HepG2 (cell line): ENCODE measurements at regions not wholly inside any gene's neighbourhood (a gene's known extent, or its start where the extent isn't known, plus 50 kb on each side); places are given as distances from the start of the nearest gene placed in this dataset.

Experiments
- CAMTA2 ChIP-seq: sonication (generic); formaldehyde crosslinking; IDR thresholded peaks from 2 replicates; pipeline ENCODE4 v1.4.0; 2020; ENCODE audit warnings: mild to moderate bottlenecking, missing genetic modification reagents, borderline replicate concordance
- DBP ChIP-seq: sonication (generic); formaldehyde crosslinking; IDR thresholded peaks from 2 replicates; pipeline ENCODE4 v1.4.0; 2020; ENCODE audit warnings: missing genetic modification reagents; ENCODE audit errors: not compliant biosample characterization
- DR1 ChIP-seq: sonication (generic); formaldehyde crosslinking; IDR thresholded peaks from 2 replicates; pipeline ENCODE4 v1.8.0; 2021; ENCODE audit warnings: mild to moderate bottlenecking, missing genetic modification reagents, inconsistent platforms
- ELK4 ChIP-seq: sonication (generic); formaldehyde crosslinking; IDR thresholded peaks from 2 replicates; pipeline ENCODE4 v1.9.0; 2021; ENCODE audit warnings: missing genetic modification reagents, borderline replicate concordance
- GTF2F1 ChIP-seq: fragments of 150-350 bp; IDR thresholded peaks from 2 replicates; pipeline ENCODE4 v1.6.1; 2014; ENCODE audit warnings: low read length
- KDM5B ChIP-seq: sonication (generic); formaldehyde crosslinking; IDR thresholded peaks from 2 replicates; pipeline ENCODE4 v1.4.0; 2020; ENCODE audit warnings: missing genetic modification reagents, mild to moderate bottlenecking, borderline replicate concordance
- KLF11 ChIP-seq: IDR thresholded peaks from 2 replicates; pipeline ENCODE4 v1.6.1; 2016; ENCODE audit warnings: missing compliant biosample characterization
- LCORL ChIP-seq, 2 experiments: fragments of 450-650 bp in 1 of 2; sonication (generic) in 1 of 2; formaldehyde crosslinking in 1 of 2; IDR thresholded peaks; 2 replicates each; pipeline versions ENCODE4 v1.5.0 to v1.6.1; 2017 to 2020; ENCODE audit warnings: antibody characterized with exemption in 1 of 2, missing genetic modification reagents in 1 of 2
- MZF1 ChIP-seq: sonication (generic); formaldehyde crosslinking; IDR thresholded peaks from 2 replicates; pipeline ENCODE4 v1.8.1; 2023; ENCODE audit warnings: mild to moderate bottlenecking, missing genetic modification reagents, borderline replicate concordance
- ONECUT2 ChIP-seq: sonication (generic); formaldehyde crosslinking; IDR thresholded peaks from 2 replicates; pipeline ENCODE4 v1.4.0; 2020; ENCODE audit warnings: missing genetic modification reagents
- PAX8 ChIP-seq: sonication (generic); formaldehyde crosslinking; IDR thresholded peaks from 2 replicates; pipeline ENCODE4 v1.8.0; 2022; ENCODE audit warnings: mild to moderate bottlenecking, missing genetic modification reagents, borderline replicate concordance
- SOX13 ChIP-seq, 3 experiments: fragments of 450-650 bp in 1 of 3; sonication (generic) in 1 of 3; formaldehyde crosslinking in 1 of 3; IDR thresholded peaks in 2 of 3; conservative IDR thresholded peaks in 1 of 3; 2 replicates each; pipeline versions ENCODE4 v1.5.0 to v1.6.1; 2016 to 2020; ENCODE audit warnings: antibody characterized with exemption in 1 of 3, mild to moderate bottlenecking in 1 of 3, missing compliant biosample characterization in 1 of 3, missing genetic modification reagents in 1 of 3, moderate library complexity in 1 of 3
- TBX3 ChIP-seq: fragments of 450-650 bp; IDR thresholded peaks from 2 replicates; pipeline ENCODE4 v1.6.1; 2017; ENCODE audit warnings: antibody characterized with exemption, mild to moderate bottlenecking, inconsistent platforms, borderline replicate concordance
- YEATS4 ChIP-seq: sonication (generic); formaldehyde crosslinking; IDR thresholded peaks from 2 replicates; pipeline ENCODE4 v1.4.0; 2020; ENCODE audit warnings: missing genetic modification reagents, borderline replicate concordance
- ZBTB7B ChIP-seq: sonication (generic); formaldehyde crosslinking; IDR thresholded peaks from 2 replicates; pipeline ENCODE4 v1.4.0; 2020; ENCODE audit warnings: missing genetic modification reagents
- ZGPAT ChIP-seq: IDR thresholded peaks from 2 replicates; pipeline ENCODE4 v1.6.1; 2016; ENCODE audit warnings: mild to moderate bottlenecking
- ZIK1 ChIP-seq: sonication (generic); formaldehyde crosslinking; IDR thresholded peaks from 2 replicates; pipeline ENCODE4 v1.5.0; 2020; ENCODE audit warnings: mild to moderate bottlenecking, low read depth, missing genetic modification reagents, borderline replicate concordance
- ZNF121 ChIP-seq: sonication (generic); formaldehyde crosslinking; IDR thresholded peaks from 2 replicates; pipeline ENCODE4 v1.5.0; 2020; ENCODE audit warnings: mild to moderate bottlenecking, missing genetic modification reagents
- ZNF124 ChIP-seq: sonication (generic); formaldehyde crosslinking; IDR thresholded peaks from 2 replicates; pipeline ENCODE4 v1.4.0; 2020; ENCODE audit warnings: missing genetic modification reagents
- ZNF253 ChIP-seq: sonication (generic); formaldehyde crosslinking; IDR thresholded peaks from 2 replicates; pipeline ENCODE4 v1.8.0; 2022; ENCODE audit warnings: mild to moderate bottlenecking, missing genetic modification reagents, borderline replicate concordance
- ZNF598 ChIP-seq: sonication (generic); formaldehyde crosslinking; IDR thresholded peaks from 2 replicates; pipeline ENCODE4 v1.5.1; 2020; ENCODE audit warnings: mild to moderate bottlenecking, missing genetic modification reagents, borderline replicate concordance
- ZNF773 ChIP-seq: sonication (generic); formaldehyde crosslinking; IDR thresholded peaks from 2 replicates; pipeline ENCODE4 v1.4.0; 2020; ENCODE audit warnings: missing genetic modification reagents, borderline replicate concordance
- ZNF839 ChIP-seq: sonication (generic); formaldehyde crosslinking; IDR thresholded peaks from 2 replicates; pipeline ENCODE4 v1.4.0; 2020; ENCODE audit warnings: missing genetic modification reagents, mild to moderate bottlenecking, borderline replicate concordance
- ZNF883 ChIP-seq: sonication (generic); formaldehyde crosslinking; IDR thresholded peaks from 2 replicates; pipeline ENCODE4 v1.5.1; 2020; ENCODE audit warnings: mild to moderate bottlenecking, missing genetic modification reagents; ENCODE audit errors: not compliant biosample characterization

GRCh38 chr9:78406933-78407332 is 110.0 kb downstream of the PSAT1 start (continued):
- TF ChIP-seq ELK4 (CRISPR knock-in tag) (no peak), KLF11 (no peak), ZNF121 (CRISPR knock-in tag) (no peak), ZNF883 (CRISPR knock-in tag) (no peak), ZNF839 (CRISPR knock-in tag) (no peak), ZBTB7B (no peak), SOX13 (IDR thresholded peaks at IDR 0.05) (peak; percentile 24; the same call in 1 of the 2 replicates), SOX13 (CRISPR knock-in tag; conservative IDR thresholded peaks at IDR 0.05 in 1 of 2, IDR thresholded peaks at IDR 0.05 in 1 of 2) (peak in 1 of 2 experiments; percentile 81; a peak in 2 of 4 replicates), ZNF773 (CRISPR knock-in tag) (no peak), KDM5B (no peak), ZNF124 (CRISPR knock-in tag) (0 out of 2 replicates have a peak, but pooled peaks have one; percentile 62), YEATS4 (CRISPR knock-in tag) (no peak), PAX8 (CRISPR knock-in tag) (no peak), ZIK1 (CRISPR knock-in tag) (no peak), MZF1 (CRISPR knock-in tag) (no peak), DR1 (CRISPR knock-in tag) (no peak), TBX3 (peak; percentile 41; the same call in 1 of the 2 replicates), LCORL (IDR thresholded peaks at IDR 0.05) (no peak), LCORL (CRISPR knock-in tag; IDR thresholded peaks at IDR 0.05) (no peak), ZNF253 (CRISPR knock-in tag) (no peak), CAMTA2 (no peak), ONECUT2 (CRISPR knock-in tag) (no peak), ZGPAT (CRISPR knock-in tag) (0 out of 2 replicates have a peak, but pooled peaks have one; percentile 49), ZNF598 (CRISPR knock-in tag) (no peak), GTF2F1 (no peak), DBP (CRISPR knock-in tag) (no peak)
